AG20443 (cell line): ENCODE measurements at regions not wholly inside any gene's neighbourhood (a gene's known extent, or its start where the extent isn't known, plus 50 kb on each side); places are given as distances from the start of the nearest gene placed in this dataset.
A peak's percentile ranks its signal among the peaks of the same experiment; 100 is the strongest.

Source experiments
- DNase-seq: peaks from one replicate; pipeline ENCODE4 v3.0.0; 2012; ENCODE audit warnings: low spot score, mixed read lengths

GRCh38 chr2:220491670-220492069 is 864.2 kb downstream of the SLC4A3 start:
- no peak for DNase-seq

GRCh38 chr2:220493871-220494525 is 866.6 kb downstream of the SLC4A3 start:
- no peak for DNase-seq

- no peak for DNase-seq
Observed at GRCh38 chr2:220496513-220496912, 869.1 kb downstream of the SLC4A3 start.

- peak; percentile 81 for DNase-seq
Observed at GRCh38 chr2:220499225-220499624, 871.8 kb downstream of the SLC4A3 start.

- DNase-seq = no peak
Observed at GRCh38 chr2:220502539-220502938, 875.1 kb downstream of the SLC4A3 start.

- no peak for DNase-seq
Observed at GRCh38 chr2:220503431-220503830, 876.0 kb downstream of the SLC4A3 start.

GRCh38 chr2:220504938-220505503 is 877.6 kb downstream of the SLC4A3 start:
- DNase-seq = peak; percentile 52

GRCh38 chr2:220506466-220506865 is 879.0 kb downstream of the SLC4A3 start:
- no peak for DNase-seq

- DNase-seq = no peak
Observed at GRCh38 chr2:220509096-220509757, 881.8 kb downstream of the SLC4A3 start.

- no peak for DNase-seq
Observed at GRCh38 chr2:220509966-220510365, 882.5 kb downstream of the SLC4A3 start.

GRCh38 chr2:220510668-220511067 is 883.2 kb downstream of the SLC4A3 start:
- no peak for DNase-seq

- DNase-seq = no peak
Observed at GRCh38 chr2:220512419-220512818, 885.0 kb downstream of the SLC4A3 start.

- DNase-seq = no peak
Observed at GRCh38 chr2:220513573-220514288, 886.3 kb downstream of the SLC4A3 start.

- no peak for DNase-seq
Observed at GRCh38 chr2:220521551-220521950, 894.1 kb downstream of the SLC4A3 start.

GRCh38 chr2:220528180-220528675 is 900.8 kb downstream of the SLC4A3 start:
- DNase-seq = peak; percentile 35

- no peak for DNase-seq
Observed at GRCh38 chr2:220531216-220531615, 903.8 kb downstream of the SLC4A3 start.

- DNase-seq = peak; percentile 49
Observed at GRCh38 chr2:220533485-220533884, 906.1 kb downstream of the SLC4A3 start.

- no peak for DNase-seq
Observed at GRCh38 chr2:220539481-220539880, 912.1 kb downstream of the SLC4A3 start.

- DNase-seq = no peak
Observed at GRCh38 chr2:220544049-220544448, 916.6 kb downstream of the SLC4A3 start.

GRCh38 chr2:220550995-220551700 is 923.7 kb downstream of the SLC4A3 start:
- DNase-seq = no peak

GRCh38 chr2:220552790-220553535 is 925.5 kb downstream of the SLC4A3 start:
- no peak for DNase-seq
